22Rv1 (cell line): ENCODE measurements at regions not wholly inside any gene's neighbourhood (a gene's known extent, or its start where the extent isn't known, plus 50 kb on each side); places are given as distances from the start of the nearest gene placed in this dataset.

Source experiments
- ZFX ChIP-seq: fragments of 450-650 bp; IDR thresholded peaks from 2 replicates; pipeline ENCODE4 v1.6.1; 2017; ENCODE audit warnings: antibody characterized with exemption, borderline replicate concordance
- TF ChIP-seq, protein P1 (sequence below): fragments of 450-650 bp; IDR thresholded peaks from 2 replicates; pipeline ENCODE4 v1.5.1; 2017; ENCODE audit warnings: mild to moderate bottlenecking

DNA sequence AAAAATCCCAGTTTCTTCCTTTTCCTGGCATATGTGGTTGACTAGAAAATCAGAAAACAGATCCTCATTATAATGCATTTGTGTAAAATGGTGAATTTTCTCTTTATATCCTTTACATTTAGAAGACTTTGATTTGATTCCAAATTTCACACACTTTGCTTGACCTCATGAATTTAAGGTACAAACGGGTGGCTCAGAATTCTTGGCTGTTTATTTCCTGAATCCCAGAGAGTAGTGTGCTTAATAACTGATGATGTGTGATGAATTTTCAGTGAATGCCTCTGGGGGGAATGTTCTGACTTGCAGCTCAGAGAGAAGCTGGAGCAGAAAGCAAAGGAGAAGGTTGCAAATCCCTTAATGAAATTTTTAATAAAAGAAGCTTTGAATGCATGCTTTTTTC lies 126.8 kb downstream of the SPATA31D1 start:
- TF ChIP-seq, protein P1, sequence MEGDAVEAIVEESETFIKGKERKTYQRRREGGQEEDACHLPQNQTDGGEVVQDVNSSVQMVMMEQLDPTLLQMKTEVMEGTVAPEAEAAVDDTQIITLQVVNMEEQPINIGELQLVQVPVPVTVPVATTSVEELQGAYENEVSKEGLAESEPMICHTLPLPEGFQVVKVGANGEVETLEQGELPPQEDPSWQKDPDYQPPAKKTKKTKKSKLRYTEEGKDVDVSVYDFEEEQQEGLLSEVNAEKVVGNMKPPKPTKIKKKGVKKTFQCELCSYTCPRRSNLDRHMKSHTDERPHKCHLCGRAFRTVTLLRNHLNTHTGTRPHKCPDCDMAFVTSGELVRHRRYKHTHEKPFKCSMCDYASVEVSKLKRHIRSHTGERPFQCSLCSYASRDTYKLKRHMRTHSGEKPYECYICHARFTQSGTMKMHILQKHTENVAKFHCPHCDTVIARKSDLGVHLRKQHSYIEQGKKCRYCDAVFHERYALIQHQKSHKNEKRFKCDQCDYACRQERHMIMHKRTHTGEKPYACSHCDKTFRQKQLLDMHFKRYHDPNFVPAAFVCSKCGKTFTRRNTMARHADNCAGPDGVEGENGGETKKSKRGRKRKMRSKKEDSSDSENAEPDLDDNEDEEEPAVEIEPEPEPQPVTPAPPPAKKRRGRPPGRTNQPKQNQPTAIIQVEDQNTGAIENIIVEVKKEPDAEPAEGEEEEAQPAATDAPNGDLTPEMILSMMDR, result no peak
- TF ChIP-seq ZFX, result no peak
